ENCODE measurements at regions not wholly inside any gene's neighbourhood (a gene's known extent, or its start where the extent isn't known, plus 50 kb on each side); places are given as distances from the start of the nearest gene placed in this dataset.

- Histone ChIP-seq H3K9me3 (replicated peaks in 1 of 3) (no peaks in the 10 kb centered on the region), H3K36me3 (replicated peaks in 1 of 2) (no peaks in the 10 kb centered on the region), H3K4me3 (no peak overlapping the region), H3K27ac (no peak overlapping the region), H3K4me1 (replicated peaks in 1 of 2) (no peaks in the 10 kb centered on the region), H3K27me3 (no peaks in the 10 kb centered on the region)
- intact Hi-C loops (cut with DNase I): no loop called here
- no peak for TF ChIP-seq POLR2A (IDR thresholded peaks at IDR 0.05)
- TF ChIP-seq, protein P1, sequence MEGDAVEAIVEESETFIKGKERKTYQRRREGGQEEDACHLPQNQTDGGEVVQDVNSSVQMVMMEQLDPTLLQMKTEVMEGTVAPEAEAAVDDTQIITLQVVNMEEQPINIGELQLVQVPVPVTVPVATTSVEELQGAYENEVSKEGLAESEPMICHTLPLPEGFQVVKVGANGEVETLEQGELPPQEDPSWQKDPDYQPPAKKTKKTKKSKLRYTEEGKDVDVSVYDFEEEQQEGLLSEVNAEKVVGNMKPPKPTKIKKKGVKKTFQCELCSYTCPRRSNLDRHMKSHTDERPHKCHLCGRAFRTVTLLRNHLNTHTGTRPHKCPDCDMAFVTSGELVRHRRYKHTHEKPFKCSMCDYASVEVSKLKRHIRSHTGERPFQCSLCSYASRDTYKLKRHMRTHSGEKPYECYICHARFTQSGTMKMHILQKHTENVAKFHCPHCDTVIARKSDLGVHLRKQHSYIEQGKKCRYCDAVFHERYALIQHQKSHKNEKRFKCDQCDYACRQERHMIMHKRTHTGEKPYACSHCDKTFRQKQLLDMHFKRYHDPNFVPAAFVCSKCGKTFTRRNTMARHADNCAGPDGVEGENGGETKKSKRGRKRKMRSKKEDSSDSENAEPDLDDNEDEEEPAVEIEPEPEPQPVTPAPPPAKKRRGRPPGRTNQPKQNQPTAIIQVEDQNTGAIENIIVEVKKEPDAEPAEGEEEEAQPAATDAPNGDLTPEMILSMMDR (IDR thresholded peaks at IDR 0.05): no peak
- 78 to 84% (median 82%) methylated on average over 5 of the region's 5 CpGs for WGBS, 4 donors
- DNase-seq: no peak
Observed at GRCh38 chr2:103963146-103963725, 890.7 kb upstream of the POU3F3 start.

GRCh38 chr2:103977241-103977640 is 876.7 kb upstream of the POU3F3 start:
- no peak for DNase-seq
- no peak overlapping the region for H3K27ac ChIP-seq
- no peaks in the 10 kb centered on the region for H3K36me3 ChIP-seq (replicated peaks in 1 of 2)
- H3K27me3 ChIP-seq: no peaks in the 10 kb centered on the region
- no peak for TF ChIP-seq POLR2A (IDR thresholded peaks at IDR 0.05)
- TF ChIP-seq, protein P1 (IDR thresholded peaks at IDR 0.05): no peak
- intact Hi-C loops (cut with DNase I): no loop called here
- H3K4me3 ChIP-seq: no peak overlapping the region
- no peaks in the 10 kb centered on the region for H3K4me1 ChIP-seq (replicated peaks in 1 of 2)
- H3K9me3 ChIP-seq (replicated peaks in 1 of 3): no peaks in the 10 kb centered on the region
- 79 to 86% (median 83%) methylated on average over 4 of the region's 4 CpGs for WGBS, 4 donors

DNA sequence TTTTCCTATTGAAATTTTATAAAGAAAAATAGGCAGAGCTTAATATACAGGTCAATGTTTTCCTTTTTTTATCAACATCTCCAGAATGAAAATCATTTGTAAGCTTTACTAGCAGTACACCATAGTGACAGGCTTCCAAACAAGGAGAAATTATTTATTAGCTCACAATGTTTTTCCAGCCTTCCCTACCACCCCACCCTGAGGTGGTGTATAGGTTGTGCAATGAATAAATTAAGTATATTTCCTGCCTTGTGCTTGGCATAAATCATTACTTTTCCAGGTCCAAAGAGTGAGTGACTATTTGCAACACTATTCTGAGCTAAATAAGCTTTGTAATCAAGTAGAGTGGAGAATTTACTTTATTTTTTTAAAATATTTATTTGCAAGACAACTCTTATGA is 876.2 kb upstream of the POU3F3 start:
- no peaks in the 10 kb centered on the region for H3K27me3 ChIP-seq
- TF ChIP-seq, protein P1 (IDR thresholded peaks at IDR 0.05): no peak
- no peak for TF ChIP-seq POLR2A (IDR thresholded peaks at IDR 0.05)
- H3K4me1 ChIP-seq (replicated peaks in 1 of 2): no peaks in the 10 kb centered on the region
- H3K36me3 ChIP-seq (replicated peaks in 1 of 2): no peaks in the 10 kb centered on the region
- H3K27ac ChIP-seq: no peak overlapping the region
- intact Hi-C loops (cut with DNase I): no loop called here
- H3K4me3 ChIP-seq: no peak overlapping the region
- DNase-seq: no peak
- H3K9me3 ChIP-seq (replicated peaks in 1 of 3): no peaks in the 10 kb centered on the region

GRCh38 chr2:103980401-103980800 is 873.5 kb upstream of the POU3F3 start:
- Histone ChIP-seq H3K9me3 (replicated peaks in 1 of 3) (no peaks in the 10 kb centered on the region), H3K4me1 (replicated peaks in 1 of 2) (no peaks in the 10 kb centered on the region), H3K4me3 (no peak overlapping the region), H3K27ac (no peak overlapping the region), H3K36me3 (replicated peaks in 1 of 2) (no peaks in the 10 kb centered on the region), H3K27me3 (no peaks in the 10 kb centered on the region)
- no peak for DNase-seq
- intact Hi-C loops (cut with DNase I): no loop called here
- 64 to 95% (median 83%) methylated on average over 1 of the region's 1 CpG for WGBS, 4 donors
- TF ChIP-seq POLR2A (IDR thresholded peaks at IDR 0.05): no peak
- TF ChIP-seq, protein P1 (IDR thresholded peaks at IDR 0.05): no peak
